WTC11 (cell line): ENCODE measurements at regions not wholly inside any gene's neighbourhood (a gene's known extent, or its start where the extent isn't known, plus 50 kb on each side); places are given as distances from the start of the nearest gene placed in this dataset.

Experiments used
- CBFB ChIP-seq: sonication (generic); formaldehyde crosslinking; IDR thresholded peaks from 2 replicates; pipeline ENCODE4 v1.8.1; 2022; ENCODE audit warnings: mild to moderate bottlenecking, low read depth, missing genetic modification reagents
- CTCF ChIP-seq: fragments of 200-600 bp; IDR thresholded peaks from 2 replicates; pipeline ENCODE4 v1.8.0; 2022; ENCODE audit warnings: antibody characterized with exemption
- E2F4 ChIP-seq: sonication (generic); formaldehyde crosslinking; IDR thresholded peaks from 2 replicates; pipeline ENCODE4 v1.8.1; 2022; ENCODE audit warnings: low read depth, mild to moderate bottlenecking, moderate library complexity, missing genetic modification reagents, borderline replicate concordance
- ESRRA ChIP-seq: sonication (generic); formaldehyde crosslinking; IDR thresholded peaks from 2 replicates; pipeline ENCODE4 v1.8.1; 2022; ENCODE audit warnings: mild to moderate bottlenecking, missing genetic modification reagents, borderline replicate concordance
- ETV6 ChIP-seq: sonication (generic); formaldehyde crosslinking; IDR thresholded peaks from 2 replicates; pipeline ENCODE4 v1.8.1; 2022; ENCODE audit warnings: mild to moderate bottlenecking, missing genetic modification reagents
- FOXP4 ChIP-seq: sonication (generic); formaldehyde crosslinking; IDR thresholded peaks from 2 replicates; pipeline ENCODE4 v1.8.0; 2022; ENCODE audit warnings: mild to moderate bottlenecking, missing genetic modification reagents
- HMGA2 ChIP-seq: fragments of 250-450 bp; sonication (Bioruptor Pico); IDR thresholded peaks from 2 replicates; pipeline ENCODE4 v1.4.0; 2021; ENCODE audit warnings: mild to moderate bottlenecking, moderate library complexity
- JUN ChIP-seq: sonication (generic); formaldehyde crosslinking; IDR thresholded peaks from 2 replicates; pipeline ENCODE4 v1.8.0; 2023; ENCODE audit warnings: mild to moderate bottlenecking, missing genetic modification reagents
- MAX ChIP-seq: sonication (generic); formaldehyde crosslinking; IDR thresholded peaks from 2 replicates; pipeline ENCODE4 v1.8.0; 2022; ENCODE audit warnings: mild to moderate bottlenecking, missing genetic modification reagents
- RELA ChIP-seq: sonication (generic); formaldehyde crosslinking; IDR thresholded peaks from 2 replicates; pipeline ENCODE4 v1.8.1; 2022; ENCODE audit warnings: missing genetic modification reagents, mild to moderate bottlenecking, borderline replicate concordance
- SP1 ChIP-seq: sonication (generic); formaldehyde crosslinking; conservative IDR thresholded peaks from 2 replicates; pipeline ENCODE4 v1.8.1; 2022; ENCODE audit warnings: missing genetic modification reagents
- USF1 ChIP-seq: sonication (generic); formaldehyde crosslinking; IDR thresholded peaks from 2 replicates; pipeline ENCODE4 v1.8.0; 2022; ENCODE audit warnings: mild to moderate bottlenecking, missing genetic modification reagents
- ZNF138 ChIP-seq: sonication (generic); formaldehyde crosslinking; conservative IDR thresholded peaks from 2 replicates; pipeline ENCODE4 v1.8.1; 2022; ENCODE audit warnings: mild to moderate bottlenecking, moderate library complexity, missing genetic modification reagents
- ZNF512 ChIP-seq: sonication (generic); formaldehyde crosslinking; IDR thresholded peaks from 2 replicates; pipeline ENCODE4 v1.8.1; 2022; ENCODE audit warnings: missing genetic modification reagents, borderline replicate concordance

GRCh38 chr10:31630861-31631567 lies 297.6 kb downstream of the ARHGAP12 start:
- no peak for TF ChIP-seq SP1 (CRISPR knock-in tag)
- TF ChIP-seq JUN (CRISPR knock-in tag), result no peak
- TF ChIP-seq ZNF138 (CRISPR knock-in tag), result no peak
- TF ChIP-seq E2F4 (CRISPR knock-in tag), result no peak
- TF ChIP-seq FOXP4 (CRISPR knock-in tag), result no peak
- no peak for TF ChIP-seq CBFB
- no peak for TF ChIP-seq CTCF
- no peak for TF ChIP-seq USF1 (CRISPR knock-in tag)
- no peak for TF ChIP-seq RELA (CRISPR knock-in tag)
- TF ChIP-seq ESRRA, result no peak
- no peak for TF ChIP-seq ETV6 (CRISPR knock-in tag)
- TF ChIP-seq ZNF512 (CRISPR knock-in tag), result no peak
- no peak for TF ChIP-seq MAX (CRISPR knock-in tag)
- no peak for TF ChIP-seq HMGA2 (CRISPR knock-in tag)
